GM12872 (cell line): ENCODE measurements at regions not wholly inside any gene's neighbourhood (a gene's known extent, or its start where the extent isn't known, plus 50 kb on each side); places are given as distances from the start of the nearest gene placed in this dataset.

Experiments
- CTCF ChIP-seq: IDR thresholded peaks from 3 replicates; pipeline ENCODE4 v1.5.1; 2011; ENCODE audit warnings: low read depth, mild to moderate bottlenecking, low read length, moderate library complexity; ENCODE audit not compliant: insufficient read depth

- TF ChIP-seq CTCF = no peak
Observed at GRCh38 chr2:6394276-6394675, 471.4 kb downstream of the CMPK2 start.

GRCh38 chr2:6398421-6398820 lies 467.3 kb downstream of the CMPK2 start:
- TF ChIP-seq CTCF = no peak

- no peak for TF ChIP-seq CTCF
Observed at GRCh38 chr2:6401301-6401700, 464.4 kb downstream of the CMPK2 start.

GRCh38 chr2:6408057-6408456 lies 457.6 kb downstream of the CMPK2 start:
- no peak for TF ChIP-seq CTCF

- no peak for TF ChIP-seq CTCF
Observed at GRCh38 chr2:6410313-6410712, 455.4 kb downstream of the CMPK2 start.

GRCh38 chr2:6412533-6413091 lies 453.1 kb downstream of the CMPK2 start:
- TF ChIP-seq CTCF = no peak

GRCh38 chr2:6417050-6417449 lies 448.7 kb downstream of the CMPK2 start:
- TF ChIP-seq CTCF = no peak
